ENCODE measurements at regions not wholly inside any gene's neighbourhood (a gene's known extent, or its start where the extent isn't known, plus 50 kb on each side); places are given as distances from the start of the nearest gene placed in this dataset.

DNA sequence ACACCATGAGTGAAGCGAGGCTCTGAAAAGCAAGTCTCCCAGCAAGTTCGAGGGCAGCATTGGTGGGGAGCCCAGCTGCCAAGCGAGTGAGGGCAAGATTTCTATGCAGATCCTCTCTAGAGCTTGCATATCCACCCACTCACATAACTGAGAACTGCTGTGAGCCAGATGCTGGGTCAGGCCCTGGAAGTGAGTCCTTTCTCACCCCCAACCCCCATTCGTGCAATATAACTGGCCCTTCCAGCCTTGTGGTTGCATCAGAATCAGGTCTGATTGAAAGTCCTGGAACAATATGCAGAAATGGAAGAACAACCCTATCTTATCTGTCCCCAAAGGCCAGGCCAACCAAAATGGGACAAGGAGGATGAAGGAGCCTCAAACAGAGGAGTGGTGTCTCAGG is 146.6 kb downstream of the IRX5 start:
- no peak for TF ChIP-seq POLR2A (IDR thresholded peaks at IDR 0.05; ENCODE audit: low read depth, low read length)
- no peak for TF ChIP-seq POLR2AphosphoS5 (IDR thresholded peaks at IDR 0.05; ENCODE audit: low read depth, low read length)

Data from GM12892 (cell line).